ENCODE measurements at regions not wholly inside any gene's neighbourhood (a gene's known extent, or its start where the extent isn't known, plus 50 kb on each side); places are given as distances from the start of the nearest gene placed in this dataset.

DNA sequence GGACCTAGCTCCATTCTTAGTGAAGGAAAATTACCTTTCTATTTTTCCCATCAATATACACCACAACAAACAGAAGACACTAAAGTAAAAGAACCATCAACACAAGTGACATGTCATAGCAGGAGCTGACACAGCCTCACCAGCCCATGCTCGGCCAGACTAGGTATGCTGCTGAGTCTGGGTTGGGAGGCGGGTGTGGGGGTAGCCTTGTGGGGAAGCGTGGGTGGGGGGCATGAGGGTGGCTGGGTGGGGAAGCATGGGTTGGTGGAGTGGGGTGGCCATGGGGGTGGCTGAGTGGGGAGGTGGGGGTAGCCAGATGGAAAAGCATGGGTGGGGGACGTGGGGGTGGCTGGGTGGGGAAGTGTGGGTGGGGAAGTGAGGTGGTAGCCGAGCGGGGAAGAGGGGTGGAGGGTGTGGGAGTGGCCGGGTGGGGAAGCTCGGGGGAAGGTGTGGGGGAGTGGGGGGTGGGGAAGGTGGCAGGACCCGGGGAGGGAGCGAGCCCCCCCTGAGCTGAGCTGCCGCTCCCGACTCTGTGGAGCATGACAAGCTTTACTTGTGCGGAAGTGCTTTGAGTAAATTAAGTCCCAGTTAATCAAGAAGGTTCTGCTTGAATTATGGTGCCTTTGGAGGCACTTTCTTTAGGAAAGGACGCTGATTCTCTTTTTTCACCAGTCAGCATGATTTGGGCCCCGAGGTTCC lies 294.6 kb upstream of the ZNF32 start:
- H3K27me3 ChIP-seq (ENCODE audit: low read depth, low read length): no peaks in the 10 kb centered on the region
- H3K27ac ChIP-seq (ENCODE audit: low read length): no peak overlapping the region
- no peaks in the 10 kb centered on the region for H3K36me3 ChIP-seq (ENCODE audit: control insufficient read depth in 1 of 2, insufficient read depth in 2 of 2, low read length in 2 of 2)
- peaks cover 7 to 10% of the 10 kb centered on the region in 2 donors for H3K4me1 ChIP-seq (ENCODE audit: control insufficient read depth in 1 of 2, insufficient read depth in 2 of 2, low read length in 2 of 2)
- no peak overlapping the region for H3K4me3 ChIP-seq (ENCODE audit: low read depth in 1 of 2, low read length in 2 of 2)
- H3K9me3 ChIP-seq (ENCODE audit: control insufficient read depth in 1 of 2, low read length in 2 of 2): no peaks in the 10 kb centered on the region

DNA sequence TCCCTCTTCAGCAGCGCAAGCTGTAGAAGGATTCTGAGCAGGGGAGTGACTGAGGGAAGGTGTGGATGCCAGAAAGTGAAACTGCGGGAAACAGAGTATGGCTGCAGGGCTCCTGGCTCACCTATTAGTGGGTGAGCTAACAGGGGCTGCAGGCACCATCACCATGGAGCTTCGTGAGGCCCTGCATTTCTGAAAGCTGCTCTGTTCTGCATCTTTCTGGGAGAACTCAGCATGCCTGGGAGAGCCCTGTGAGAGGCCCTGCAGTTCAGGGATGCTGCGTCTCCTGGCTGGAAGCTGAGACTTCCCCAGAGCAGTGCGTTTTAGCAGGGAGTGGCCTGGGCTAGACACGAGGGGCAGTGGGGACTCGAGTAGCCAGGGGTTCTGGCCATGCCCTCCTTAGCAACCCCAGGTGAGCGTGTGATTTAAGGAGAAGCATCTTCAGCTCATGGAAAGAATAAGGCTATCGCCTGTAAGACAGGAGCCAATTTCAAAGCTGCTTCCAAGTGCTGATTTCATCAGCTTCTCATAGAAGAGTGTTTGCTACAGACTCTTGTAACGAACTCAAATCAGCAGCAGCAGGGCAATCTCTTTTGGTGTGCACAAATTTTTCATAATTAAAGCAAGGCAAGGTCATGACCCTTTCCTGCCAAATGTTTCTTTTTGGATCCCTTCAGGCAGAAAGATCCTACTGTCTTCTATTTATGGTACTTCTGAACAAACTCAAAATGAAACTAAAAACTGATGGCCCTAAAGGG lies 293.6 kb upstream of the ZNF32 start:
- no peaks in the 10 kb centered on the region for H3K27me3 ChIP-seq (ENCODE audit: low read depth, low read length)
- no peaks in the 10 kb centered on the region for H3K9me3 ChIP-seq (ENCODE audit: control insufficient read depth in 1 of 2, low read length in 2 of 2)
- no peaks in the 10 kb centered on the region for H3K36me3 ChIP-seq (ENCODE audit: control insufficient read depth in 1 of 2, insufficient read depth in 2 of 2, low read length in 2 of 2)
- H3K4me1 ChIP-seq (ENCODE audit: control insufficient read depth in 1 of 2, insufficient read depth in 2 of 2, low read length in 2 of 2): peaks cover 7 to 10% of the 10 kb centered on the region in 2 donors
- H3K4me3 ChIP-seq (ENCODE audit: low read depth in 1 of 2, low read length in 2 of 2): no peak overlapping the region
- H3K27ac ChIP-seq (ENCODE audit: low read length): no peak overlapping the region

GRCh38 chr10:43940898-43941837 lies 292.5 kb upstream of the ZNF32 start:
- Histone ChIP-seq H3K4me1 (ENCODE audit: control insufficient read depth in 1 of 2, insufficient read depth in 2 of 2, low read length in 2 of 2) (peaks cover 7 to 10% of the 10 kb centered on the region in 2 donors), H3K4me3 (ENCODE audit: low read depth in 1 of 2, low read length in 2 of 2) (no peak overlapping the region), H3K36me3 (ENCODE audit: control insufficient read depth in 1 of 2, insufficient read depth in 2 of 2, low read length in 2 of 2) (no peaks in the 10 kb centered on the region), H3K27me3 (ENCODE audit: low read depth, low read length) (no peaks in the 10 kb centered on the region), H3K27ac (ENCODE audit: low read length) (no peak overlapping the region), H3K9me3 (ENCODE audit: control insufficient read depth in 1 of 2, low read length in 2 of 2) (no peaks in the 10 kb centered on the region)

GRCh38 chr10:43939939-43940820 lies 291.5 kb upstream of the ZNF32 start:
- Histone ChIP-seq H3K27me3 (ENCODE audit: low read depth, low read length) (no peaks in the 10 kb centered on the region), H3K27ac (ENCODE audit: low read length) (no peak overlapping the region), H3K9me3 (ENCODE audit: control insufficient read depth in 1 of 2, low read length in 2 of 2) (no peaks in the 10 kb centered on the region), H3K4me1 (ENCODE audit: control insufficient read depth in 1 of 2, insufficient read depth in 2 of 2, low read length in 2 of 2) (peaks cover 7 to 10% of the 10 kb centered on the region in 2 donors), H3K4me3 (ENCODE audit: low read depth in 1 of 2, low read length in 2 of 2) (no peak overlapping the region), H3K36me3 (ENCODE audit: control insufficient read depth in 1 of 2, insufficient read depth in 2 of 2, low read length in 2 of 2) (no peaks in the 10 kb centered on the region)

DNA sequence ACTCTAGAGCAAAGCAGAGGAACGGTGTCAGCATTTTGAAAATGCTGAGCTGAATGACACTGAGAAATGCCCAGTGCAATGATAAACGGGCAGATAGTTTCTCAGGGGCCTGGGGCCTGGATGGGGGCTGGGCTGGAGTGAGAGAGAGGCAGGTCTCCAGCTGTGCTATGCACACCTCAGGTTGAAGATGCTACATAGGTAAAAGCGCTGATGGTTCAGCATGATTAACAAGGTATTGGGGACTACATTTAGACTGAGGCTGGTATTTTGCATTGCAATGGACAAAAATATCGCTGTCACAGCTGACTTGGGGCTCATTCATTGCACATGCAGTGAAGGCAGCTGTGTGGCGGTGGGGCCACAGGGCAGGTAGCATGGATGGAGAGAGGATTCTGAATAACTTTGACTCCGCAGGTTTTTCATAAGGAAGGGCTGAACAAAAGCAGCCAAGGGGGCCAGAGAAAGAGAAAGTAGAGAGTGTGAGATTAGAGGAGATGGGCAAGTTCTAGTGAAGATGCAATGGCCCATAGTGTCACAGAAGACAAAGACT lies 290.8 kb upstream of the ZNF32 start:
- no peak overlapping the region for H3K27ac ChIP-seq (ENCODE audit: low read length)
- H3K9me3 ChIP-seq (ENCODE audit: control insufficient read depth in 1 of 2, low read length in 2 of 2): no peaks in the 10 kb centered on the region
- peaks cover 7 to 10% of the 10 kb centered on the region in 2 donors for H3K4me1 ChIP-seq (ENCODE audit: control insufficient read depth in 1 of 2, insufficient read depth in 2 of 2, low read length in 2 of 2)
- H3K4me3 ChIP-seq (ENCODE audit: low read depth in 1 of 2, low read length in 2 of 2): no peak overlapping the region
- H3K27me3 ChIP-seq (ENCODE audit: low read depth, low read length): no peaks in the 10 kb centered on the region
- no peaks in the 10 kb centered on the region for H3K36me3 ChIP-seq (ENCODE audit: control insufficient read depth in 1 of 2, insufficient read depth in 2 of 2, low read length in 2 of 2)

DNA sequence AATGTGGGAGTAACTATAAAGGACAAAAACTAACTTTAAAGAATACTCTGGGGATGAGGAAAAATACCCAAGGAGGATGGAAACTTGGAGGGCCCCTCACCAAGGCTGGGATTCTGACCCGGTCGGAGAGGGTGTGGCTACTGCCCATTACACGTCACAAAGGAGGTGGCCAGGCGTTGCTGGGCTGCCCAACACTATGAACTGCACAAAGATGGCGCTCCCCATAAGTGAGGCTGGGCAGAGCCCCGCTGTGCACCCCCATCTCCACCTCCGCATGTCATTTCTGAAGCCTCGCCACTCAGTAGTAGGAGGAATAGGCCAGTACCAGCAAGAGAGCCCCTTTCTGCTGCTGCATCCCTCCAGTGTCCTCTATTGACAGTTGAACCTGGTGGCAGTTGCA lies 290.1 kb upstream of the ZNF32 start:
- Histone ChIP-seq H3K4me1 (ENCODE audit: control insufficient read depth in 1 of 2, insufficient read depth in 2 of 2, low read length in 2 of 2) (peaks cover 7 to 10% of the 10 kb centered on the region in 2 donors), H3K9me3 (ENCODE audit: control insufficient read depth in 1 of 2, low read length in 2 of 2) (peaks cover 0 to 2% of the 10 kb centered on the region in 2 donors), H3K4me3 (ENCODE audit: low read depth in 1 of 2, low read length in 2 of 2) (no peak overlapping the region), H3K27me3 (ENCODE audit: low read depth, low read length) (no peaks in the 10 kb centered on the region), H3K36me3 (ENCODE audit: control insufficient read depth in 1 of 2, insufficient read depth in 2 of 2, low read length in 2 of 2) (no peaks in the 10 kb centered on the region), H3K27ac (ENCODE audit: low read length) (no peak overlapping the region)

DNA sequence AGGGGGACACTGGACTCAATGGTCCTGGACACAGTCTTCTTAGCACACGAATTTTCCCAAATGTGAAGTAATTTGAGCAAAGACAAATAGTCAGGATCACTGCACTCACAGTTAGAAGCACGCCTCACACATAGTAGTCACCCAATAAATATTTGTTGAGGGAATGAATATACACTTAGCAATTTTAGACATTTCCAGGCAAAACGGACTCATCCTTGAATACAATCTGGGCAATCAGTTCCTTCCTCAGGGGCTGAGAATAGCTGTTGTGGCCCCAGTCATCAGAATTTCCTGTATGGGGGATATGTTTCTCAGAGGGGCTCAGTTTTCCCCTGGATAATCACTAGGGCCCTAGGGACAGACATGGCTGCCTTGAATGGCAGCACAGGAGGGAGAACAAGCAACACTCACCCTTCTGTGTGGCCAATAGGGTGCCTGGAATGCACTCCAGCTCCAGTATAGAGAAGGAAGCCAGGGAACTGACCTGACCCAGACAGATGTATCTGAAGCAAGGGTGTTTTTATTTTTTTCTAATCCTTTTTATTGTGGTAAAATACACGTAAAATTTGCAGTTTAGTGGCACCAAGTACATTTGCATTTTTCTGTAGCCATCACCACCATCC lies 282.7 kb upstream of the ZNF32 start:
- no peaks in the 10 kb centered on the region for H3K27me3 ChIP-seq (ENCODE audit: low read depth, low read length)
- H3K27ac ChIP-seq (ENCODE audit: low read length): no peak overlapping the region
- H3K9me3 ChIP-seq (ENCODE audit: control insufficient read depth in 1 of 2, low read length in 2 of 2): peaks cover 0 to 5% of the 10 kb centered on the region in 2 donors
- no peaks in the 10 kb centered on the region for H3K4me1 ChIP-seq (ENCODE audit: control insufficient read depth in 1 of 2, insufficient read depth in 2 of 2, low read length in 2 of 2)
- H3K4me3 ChIP-seq (ENCODE audit: low read depth in 1 of 2, low read length in 2 of 2): no peak overlapping the region
- no peaks in the 10 kb centered on the region for H3K36me3 ChIP-seq (ENCODE audit: control insufficient read depth in 1 of 2, insufficient read depth in 2 of 2, low read length in 2 of 2)

DNA sequence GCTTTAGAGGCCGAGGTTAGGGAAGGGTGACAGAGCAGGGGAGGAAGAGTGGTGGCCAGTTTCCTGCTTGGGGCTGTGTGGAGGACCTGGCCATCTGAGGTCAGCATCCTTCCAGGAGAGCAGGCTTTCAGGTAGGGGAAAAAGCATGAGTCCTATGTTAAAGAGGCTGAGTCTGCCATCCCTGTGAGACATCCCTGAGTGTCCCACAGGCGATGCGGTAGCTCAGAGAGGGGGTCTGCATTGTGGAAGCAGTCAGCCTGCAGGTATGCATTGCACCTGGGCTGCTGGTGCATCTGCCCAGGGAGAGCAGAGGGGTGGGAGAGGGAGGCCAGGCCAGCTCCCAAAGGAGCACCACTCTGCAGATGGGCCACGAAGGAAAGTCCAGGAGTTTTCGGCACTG lies 282.1 kb upstream of the ZNF32 start:
- Histone ChIP-seq H3K27me3 (ENCODE audit: low read depth, low read length) (no peaks in the 10 kb centered on the region), H3K27ac (ENCODE audit: low read length) (no peak overlapping the region), H3K4me3 (ENCODE audit: low read depth in 1 of 2, low read length in 2 of 2) (no peak overlapping the region), H3K9me3 (ENCODE audit: control insufficient read depth in 1 of 2, low read length in 2 of 2) (peaks cover 0 to 5% of the 10 kb centered on the region in 2 donors), H3K36me3 (ENCODE audit: control insufficient read depth in 1 of 2, insufficient read depth in 2 of 2, low read length in 2 of 2) (no peaks in the 10 kb centered on the region), H3K4me1 (ENCODE audit: control insufficient read depth in 1 of 2, insufficient read depth in 2 of 2, low read length in 2 of 2) (no peaks in the 10 kb centered on the region)

DNA sequence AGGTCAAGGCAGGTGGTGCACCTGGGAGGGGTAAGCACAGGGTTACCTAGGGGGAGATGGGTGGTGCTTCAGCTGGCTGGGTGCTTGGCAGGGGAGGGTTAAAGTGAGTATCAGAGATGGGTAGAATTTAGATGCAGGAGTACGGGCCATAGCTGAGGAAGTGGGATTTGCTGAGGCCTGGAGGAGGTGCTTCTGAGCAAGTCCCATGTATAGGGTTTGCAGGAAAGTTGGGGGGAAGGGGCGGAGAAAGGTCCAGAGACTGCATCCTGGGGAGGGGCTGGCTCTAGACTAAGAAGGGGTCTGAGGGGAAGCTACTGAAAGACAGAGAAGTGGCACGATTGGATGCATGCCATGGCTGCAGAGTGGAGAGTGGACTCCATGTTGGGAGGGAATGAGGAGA lies 281.6 kb upstream of the ZNF32 start:
- H3K36me3 ChIP-seq (ENCODE audit: control insufficient read depth in 1 of 2, insufficient read depth in 2 of 2, low read length in 2 of 2): no peaks in the 10 kb centered on the region
- H3K9me3 ChIP-seq (ENCODE audit: control insufficient read depth in 1 of 2, low read length in 2 of 2): peaks cover 0 to 5% of the 10 kb centered on the region in 2 donors
- no peak overlapping the region for H3K27ac ChIP-seq (ENCODE audit: low read length)
- H3K27me3 ChIP-seq (ENCODE audit: low read depth, low read length): no peaks in the 10 kb centered on the region
- H3K4me1 ChIP-seq (ENCODE audit: control insufficient read depth in 1 of 2, insufficient read depth in 2 of 2, low read length in 2 of 2): no peaks in the 10 kb centered on the region
- no peak overlapping the region for H3K4me3 ChIP-seq (ENCODE audit: low read depth in 1 of 2, low read length in 2 of 2)

GRCh38 chr10:43929122-43929521 lies 280.4 kb upstream of the ZNF32 start:
- Histone ChIP-seq H3K27ac (ENCODE audit: low read length) (no peak overlapping the region), H3K9me3 (ENCODE audit: control insufficient read depth in 1 of 2, low read length in 2 of 2) (peaks cover 0 to 4% of the 10 kb centered on the region in 2 donors), H3K36me3 (ENCODE audit: control insufficient read depth in 1 of 2, insufficient read depth in 2 of 2, low read length in 2 of 2) (no peaks in the 10 kb centered on the region), H3K27me3 (ENCODE audit: low read depth, low read length) (no peaks in the 10 kb centered on the region), H3K4me1 (ENCODE audit: control insufficient read depth in 1 of 2, insufficient read depth in 2 of 2, low read length in 2 of 2) (no peaks in the 10 kb centered on the region), H3K4me3 (ENCODE audit: low read depth in 1 of 2, low read length in 2 of 2) (no peak overlapping the region)
